HepG2 (cell line): ENCODE measurements at regions not wholly inside any gene's neighbourhood (a gene's known extent, or its start where the extent isn't known, plus 50 kb on each side); places are given as distances from the start of the nearest gene placed in this dataset.

Source experiments
- ATAC-seq: fragments of 200-7000 bp; cut with Tn5 transposase; 3 replicates; pipeline ENCODE4 v1.9.1; 2020; ENCODE audit warnings: mild to moderate bottlenecking, moderate library complexity
- BruUV-seq: library from RNA; stranded (reverse); fragments of 400-500 nt; replicated peaks from 2 replicates; lab custom pipeline; 2021; lab: Mats Ljungman, UMichigan
- CTCF ChIA-PET: fragments of 300-600 bp; formaldehyde crosslinking; extraction: SDS; loops from one replicate; lab custom pipeline; 2021; ENCODE audit warnings: low total read pairs, inconsistent platforms, low intra/inter-chr PET ratio; lab: Yijun Ruan, JAX
- POLR2A ChIA-PET: fragments of 350-600 bp; sonication (Branson Sonifier 250); formaldehyde crosslinking; loops from one replicate; lab custom pipeline; 2020; ENCODE audit warnings: antibody characterized with exemption, inconsistent platforms; lab: Yijun Ruan, JAX
- DNase-seq: peaks from one replicate; pipeline ENCODE4 v3.0.0-alpha.2; 2015; ENCODE audit warnings: low spot score
- FAIRE-seq: peaks from 3 replicates; lab custom pipeline; 2011; peaks lifted over from hg19 to GRCh38; lab: Jason Lieb, UNC
- H2AFZ ChIP-seq: one replicate; pipeline ENCODE4 v1.6.1; 2011; ENCODE audit warnings: low read length, inconsistent platforms
- H3K27ac ChIP-seq: fragments of 300-600 bp; 3 replicates; pipeline ENCODE4 v1.8.0; 2011; ENCODE audit warnings: mixed run types, mild to moderate bottlenecking, mixed read lengths, low read length, inconsistent platforms; ENCODE audit not compliant: insufficient read depth; ENCODE audit errors: extremely low read length
- H3K27me3 ChIP-seq, 2 experiments: fragments of 200-600 bp in 1 of 2; 2 replicates in 1 of 2; 3 replicates in 1 of 2; pipeline versions ENCODE4 v1.6.0 to v1.8.0; 2011; ENCODE audit warnings: low read length in 2 of 2, mild to moderate bottlenecking in 2 of 2, moderate library complexity in 2 of 2, inconsistent platforms in 1 of 2; ENCODE audit not compliant: insufficient read depth in 2 of 2, control insufficient read depth in 1 of 2
- H3K36me3 ChIP-seq, 2 experiments: fragments of 200-600 bp in 1 of 2; replicated peaks in 1 of 2; 2 replicates in 1 of 2; 3 replicates in 1 of 2; pipeline versions ENCODE4 v1.5.1 to v1.8.0; 2011; ENCODE audit warnings: low read length in 2 of 2, inconsistent platforms in 1 of 2; ENCODE audit not compliant: insufficient read depth in 2 of 2, control insufficient read depth in 1 of 2
- H3K4me1 ChIP-seq: 2 replicates; pipeline ENCODE4 v1.5.1; 2012; ENCODE audit warnings: low read length, inconsistent platforms; ENCODE audit not compliant: insufficient read depth
- H3K4me2 ChIP-seq: 2 replicates; pipeline ENCODE4 v1.6.0; 2011; ENCODE audit warnings: low read depth, low read length, inconsistent platforms
- H3K4me3 ChIP-seq, 3 experiments: fragments of 200-600 bp in 1 of 3; sonication (generic), shearing (Covaris generic) in 1 of 3; replicated peaks in 1 of 3; 2 replicates each; pipeline ENCODE4 v1.5.1; 2011 to 2016; ENCODE audit warnings: low read length in 3 of 3, inconsistent platforms in 2 of 3, low read depth in 2 of 3, mild to moderate bottlenecking in 2 of 3, control low read depth in 1 of 3, mixed read lengths in 1 of 3; ENCODE audit not compliant: insufficient read depth in 1 of 3
- H3K79me2 ChIP-seq: one replicate; pipeline ENCODE4 v1.6.1; 2011; ENCODE audit warnings: low read length, inconsistent platforms; ENCODE audit not compliant: insufficient read depth
- H3K9ac ChIP-seq: 2 replicates; pipeline ENCODE4 v1.6.0; 2011; ENCODE audit warnings: mild to moderate bottlenecking, low read depth, low read length, inconsistent platforms; ENCODE audit not compliant: insufficient read depth
- H3K9me3 ChIP-seq: 2 replicates; pipeline ENCODE4 v1.5.1; 2012; ENCODE audit warnings: mild to moderate bottlenecking, low read length
- H4K20me1 ChIP-seq: 2 replicates; pipeline ENCODE4 v1.6.0; 2011; ENCODE audit warnings: inconsistent platforms, mild to moderate bottlenecking, low read length, moderate library complexity; ENCODE audit not compliant: insufficient read depth
- AGO2 ChIP-seq: fragments of 200-400 bp; formaldehyde crosslinking; optimal IDR thresholded peaks from 2 replicates; pipeline ENCODE3; 2017; ENCODE audit warnings: mild to moderate bottlenecking, low read depth, low read length, moderate library complexity
- E2F2 ChIP-seq: sonication (generic); formaldehyde crosslinking; IDR thresholded peaks from 2 replicates; pipeline ENCODE4 v1.4.0; 2020; ENCODE audit warnings: missing genetic modification reagents, borderline replicate concordance
- ELF3 ChIP-seq: IDR thresholded peaks from 2 replicates; pipeline ENCODE4 v1.6.1; 2016; ENCODE audit warnings: missing genetic modification reagents, missing compliant biosample characterization
- GPBP1L1 ChIP-seq: sonication (generic); formaldehyde crosslinking; IDR thresholded peaks from 2 replicates; pipeline ENCODE4 v1.5.0; 2020; ENCODE audit warnings: mild to moderate bottlenecking, missing genetic modification reagents
- MEIS1 ChIP-seq: sonication (generic); formaldehyde crosslinking; IDR thresholded peaks from 2 replicates; pipeline ENCODE4 v1.9.0; 2021; ENCODE audit warnings: mild to moderate bottlenecking, missing genetic modification reagents, moderate library complexity, borderline replicate concordance
- MZF1 ChIP-seq: sonication (generic); formaldehyde crosslinking; IDR thresholded peaks from 2 replicates; pipeline ENCODE4 v1.8.1; 2023; ENCODE audit warnings: mild to moderate bottlenecking, missing genetic modification reagents, borderline replicate concordance
- PHB2 ChIP-seq: fragments of 450-650 bp; IDR thresholded peaks from 2 replicates; pipeline ENCODE4 v1.6.1; 2018; ENCODE audit not compliant: partially characterized antibody
- SP5 ChIP-seq: IDR thresholded peaks from 2 replicates; pipeline ENCODE4 v1.6.1; 2016; ENCODE audit warnings: low read depth, borderline replicate concordance
- SRY ChIP-seq: sonication (generic); formaldehyde crosslinking; IDR thresholded peaks from 2 replicates; pipeline ENCODE4 v1.8.0; 2022; ENCODE audit warnings: mild to moderate bottlenecking, missing genetic modification reagents
- SSRP1 ChIP-seq: IDR thresholded peaks from 2 replicates; pipeline ENCODE4 v1.6.1; 2016; ENCODE audit warnings: control low read depth
- WIZ ChIP-seq: sonication (generic); formaldehyde crosslinking; IDR thresholded peaks from 2 replicates; pipeline ENCODE4 v1.5.1; 2020; ENCODE audit warnings: mild to moderate bottlenecking, missing genetic modification reagents
- XRCC5 ChIP-seq: fragments of 200-400 bp; formaldehyde crosslinking; optimal IDR thresholded peaks from 2 replicates; pipeline ENCODE3; 2017; ENCODE audit warnings: mild to moderate bottlenecking, low read length
- ZBTB33 ChIP-seq: sonication (generic); formaldehyde crosslinking; IDR thresholded peaks from 2 replicates; pipeline ENCODE4 v1.4.0; 2020; ENCODE audit warnings: missing genetic modification reagents
- ZBTB37 ChIP-seq: sonication (generic); formaldehyde crosslinking; IDR thresholded peaks from 2 replicates; pipeline ENCODE4 v1.4.0; 2020; ENCODE audit warnings: mild to moderate bottlenecking, missing genetic modification reagents
- ZNF569 ChIP-seq: sonication (generic); formaldehyde crosslinking; IDR thresholded peaks from 2 replicates; pipeline ENCODE4 v1.5.0; 2020; ENCODE audit warnings: mild to moderate bottlenecking, missing genetic modification reagents, moderate library complexity, borderline replicate concordance
- WGBS: methylation state at CpG from one replicate; pipeline ENCODE4 v1.1.6; 2017; ENCODE audit warnings: low lambda C conversion rate; 5-methylcytosine and 5-hydroxymethylcytosine counted together
- in situ Hi-C: cut with HindIII; loops from 2 replicates; pipeline ENCODE4 v1.10.0; 2017; ENCODE audit warnings: low pct_unique_long_range_greater_than_20kb; ENCODE audit not compliant: extremely low pct_ligation_motif_present
- intact Hi-C: fragments of 100-400 bp; cut with micrococcal nuclease; formaldehyde crosslinking; loops from one replicate; pipeline ENCODE4 v1.10.0; 2022; ENCODE audit not compliant: unreplicated experiment

GRCh38 chr6:18752278-18753068, 365.3 kb downstream of the RNF144B start (continued):
- TF ChIP-seq XRCC5: no peak
- TF ChIP-seq E2F2 (CRISPR knock-in tag): no peak
- no peak for TF ChIP-seq ELF3 (CRISPR knock-in tag)
- no peak for TF ChIP-seq WIZ
- TF ChIP-seq, all 625 proteins: peak for 0

- Histone ChIP-seq H3K27me3 (no peaks in the 10 kb centered on the region; a peak in 1 of 5 replicates), H3K4me1 (no peaks in the 10 kb centered on the region), H2AFZ (no peak overlapping the region), H3K9me3 (no peaks in the 10 kb centered on the region), H3K9ac (no peak overlapping the region), H4K20me1 (no peaks in the 10 kb centered on the region), H3K36me3 (no peaks in the 10 kb centered on the region), H3K4me3 (no peak overlapping the region), H3K79me2 (no peaks in the 10 kb centered on the region), H3K27ac (no peak overlapping the region), H3K4me2 (no peak overlapping the region)
- intact Hi-C loops (no loop called here), in situ Hi-C loops (no loop called here)
- no peak for ATAC-seq
- no peak for FAIRE-seq
- WGBS: 29% methylated on average over 12 of the region's 12 CpGs
- DNase-seq: no peak
- POLR2A ChIA-PET: no interaction called here
- CTCF ChIA-PET: no interaction called here
- BruUV-seq: no TSS peak
- no peak for TF ChIP-seq PHB2
- no peak for TF ChIP-seq SSRP1
- no peak for TF ChIP-seq ZBTB33 (CRISPR knock-in tag)
- TF ChIP-seq ZBTB37 (CRISPR knock-in tag): no peak
- TF ChIP-seq ZNF569: no peak
- no peak for TF ChIP-seq AGO2
- TF ChIP-seq MEIS1: no peak
- TF ChIP-seq GPBP1L1 (CRISPR knock-in tag): no peak
- no peak for TF ChIP-seq MZF1 (CRISPR knock-in tag)
- TF ChIP-seq SP5: no peak
- TF ChIP-seq SRY: no peak
Observed at GRCh38 chr6:18753076-18753475, 365.9 kb downstream of the RNF144B start.
